Activated CD4-positive, alpha-beta T cell treated with anti-CD3 and anti-CD28 coated beads, Interleukin-2, amount 50 U/mL, for 48 hours (primary cell): ENCODE measurements at regions not wholly inside any gene's neighbourhood (a gene's known extent, or its start where the extent isn't known, plus 50 kb on each side); places are given as distances from the start of the nearest gene placed in this dataset.
"Not testable (repeated sequence)": the region's sequence is repeated elsewhere in the genome, so short reads cannot be mapped to it uniquely, and the experiment has no call there.

Source experiments
- DNase-seq, 2 experiments: peaks; one replicate each; pipeline ENCODE4 v3.0.0-alpha.2; 2020

- DNase-seq: no peak
Measured at GRCh38 chr10:59047957-59048618, 128.4 kb upstream of the PHYHIPL start.

- DNase-seq: not testable (repeated sequence)
Measured at GRCh38 chr10:59053502-59053901, 122.9 kb upstream of the PHYHIPL start.

- DNase-seq: no peak
Measured at GRCh38 chr10:59055045-59055444, 121.4 kb upstream of the PHYHIPL start.

GRCh38 chr10:59057345-59057744, 119.1 kb upstream of the PHYHIPL start:
- no peak for DNase-seq

GRCh38 chr10:59060852-59061251, 115.6 kb upstream of the PHYHIPL start:
- DNase-seq: no peak

- DNase-seq: no peak
Measured at GRCh38 chr10:59063491-59063890, 113.0 kb upstream of the PHYHIPL start.

- no peak for DNase-seq
Measured at GRCh38 chr10:59064080-59064692, 112.3 kb upstream of the PHYHIPL start.

GRCh38 chr10:59064759-59065539, 111.5 kb upstream of the PHYHIPL start:
- no peak for DNase-seq

- DNase-seq: no peak
Measured at GRCh38 chr10:59068581-59069191, 107.8 kb upstream of the PHYHIPL start.

- DNase-seq: no peak
Measured at GRCh38 chr10:59072038-59072437, 104.4 kb upstream of the PHYHIPL start.

- DNase-seq: no peak
Measured at GRCh38 chr10:59073456-59074053, 102.9 kb upstream of the PHYHIPL start.

GRCh38 chr10:59075576-59075975, 100.9 kb upstream of the PHYHIPL start:
- no peak for DNase-seq

GRCh38 chr10:59077855-59078254, 98.6 kb upstream of the PHYHIPL start:
- DNase-seq: no peak

- DNase-seq: no peak
Measured at GRCh38 chr10:59078978-59079377, 97.5 kb upstream of the PHYHIPL start.

- no peak for DNase-seq
Measured at GRCh38 chr10:59079386-59080226, 96.8 kb upstream of the PHYHIPL start.

GRCh38 chr10:59082249-59082648, 94.2 kb upstream of the PHYHIPL start:
- no peak for DNase-seq

GRCh38 chr10:59085054-59085453, 91.4 kb upstream of the PHYHIPL start:
- DNase-seq: no peak

- DNase-seq: no peak
Measured at GRCh38 chr10:59085711-59086502, 90.5 kb upstream of the PHYHIPL start.

GRCh38 chr10:59087486-59087885, 89.0 kb upstream of the PHYHIPL start:
- DNase-seq: no peak

- no peak for DNase-seq
Measured at GRCh38 chr10:59088912-59089573, 87.4 kb upstream of the PHYHIPL start.
